ENCODE measurements at regions not wholly inside any gene's neighbourhood (a gene's known extent, or its start where the extent isn't known, plus 50 kb on each side); places are given as distances from the start of the nearest gene placed in this dataset.

- TF ChIP-seq GATA1 (IDR thresholded peaks at IDR 0.05; ENCODE audit: low read depth, low read length) (no peak), POLR2A (IDR thresholded peaks at IDR 0.05; ENCODE audit: low read length) (no peak)
- DNase-seq = no peak
Measured at GRCh38 chr3:107882261-107882660, 208.6 kb downstream of the CD47 start.

- TF ChIP-seq GATA1 (IDR thresholded peaks at IDR 0.05; ENCODE audit: low read depth, low read length) (no peak), POLR2A (IDR thresholded peaks at IDR 0.05; ENCODE audit: low read length) (no peak)
- no peak for DNase-seq
Measured at GRCh38 chr3:107881509-107881908, 209.3 kb downstream of the CD47 start.

- DNase-seq = no peak
Measured at GRCh38 chr3:107880702-107881101, 210.1 kb downstream of the CD47 start.

GRCh38 chr3:107877936-107878335, 212.9 kb downstream of the CD47 start:
- TF ChIP-seq POLR2A (IDR thresholded peaks at IDR 0.05; ENCODE audit: low read length) (no peak), GATA1 (IDR thresholded peaks at IDR 0.05; ENCODE audit: low read depth, low read length) (no peak)
- no peak for DNase-seq

More at GRCh38 chr3:107880702-107881101, 210.1 kb downstream of the CD47 start:
- TF ChIP-seq GATA1 (IDR thresholded peaks at IDR 0.05; ENCODE audit: low read depth, low read length) = no peak
- no peak for TF ChIP-seq POLR2A (IDR thresholded peaks at IDR 0.05; ENCODE audit: low read length)

- peak in 1 of 2 experiments; percentile 40 for DNase-seq
- no peak for TF ChIP-seq GATA1 (IDR thresholded peaks at IDR 0.05; ENCODE audit: low read depth, low read length)
- no peak for TF ChIP-seq POLR2A (IDR thresholded peaks at IDR 0.05; ENCODE audit: low read length)
Measured at GRCh38 chr3:107870943-107871638, 219.7 kb downstream of the CD47 start.

- no peak for TF ChIP-seq POLR2A (IDR thresholded peaks at IDR 0.05; ENCODE audit: low read length)
- TF ChIP-seq GATA1 (IDR thresholded peaks at IDR 0.05; ENCODE audit: low read depth, low read length) = no peak
- DNase-seq = no peak
Measured at GRCh38 chr3:107870096-107870495, 220.7 kb downstream of the CD47 start.

GRCh38 chr3:107868449-107868848, 222.4 kb downstream of the CD47 start:
- TF ChIP-seq GATA1 (IDR thresholded peaks at IDR 0.05; ENCODE audit: low read depth, low read length) (no peak), POLR2A (IDR thresholded peaks at IDR 0.05; ENCODE audit: low read length) (no peak)
- no peak for DNase-seq

GRCh38 chr3:107861904-107862303, 228.9 kb downstream of the CD47 start:
- no peak for TF ChIP-seq GATA1 (IDR thresholded peaks at IDR 0.05; ENCODE audit: low read depth, low read length)
- TF ChIP-seq POLR2A (IDR thresholded peaks at IDR 0.05; ENCODE audit: low read length) = no peak
- DNase-seq = no peak

- DNase-seq = no peak
- TF ChIP-seq POLR2A (IDR thresholded peaks at IDR 0.05; ENCODE audit: low read length) = no peak
Measured at GRCh38 chr3:107861422-107861821, 229.4 kb downstream of the CD47 start.
